BE2C (cell line): ENCODE measurements at regions not wholly inside any gene's neighbourhood (a gene's known extent, or its start where the extent isn't known, plus 50 kb on each side); places are given as distances from the start of the nearest gene placed in this dataset.

Source experiments
- DNase-seq: peaks from one replicate; pipeline ENCODE4 v3.0.0-alpha.2; 2020
- H3K27me3 ChIP-seq: fragments of 250-450 bp; sonication (Bioruptor Pico); 2 replicates; pipeline ENCODE4 v1.5.1; 2020; ENCODE audit warnings: mild to moderate bottlenecking
- H3K36me3 ChIP-seq: fragments of 250-450 bp; sonication (Bioruptor Pico); 2 replicates; pipeline ENCODE4 v1.5.1; 2020; ENCODE audit warnings: mild to moderate bottlenecking
- H3K4me1 ChIP-seq: fragments of 250-450 bp; sonication (Bioruptor Pico); 2 replicates; pipeline ENCODE4 v1.5.1; 2020
- H3K4me3 ChIP-seq: 2 replicates; pipeline ENCODE4 v1.5.1; 2011; ENCODE audit warnings: low read depth, low read length
- H3K9me3 ChIP-seq: fragments of 250-450 bp; sonication (Bioruptor Pico); 2 replicates; pipeline ENCODE4 v1.5.1; 2020
- CTCF ChIP-seq: IDR thresholded peaks from 2 replicates; pipeline ENCODE4 v1.5.1; 2012; ENCODE audit warnings: mild to moderate bottlenecking, low read depth, low read length

GRCh38 chrX:104343428-104344129, 88.8 kb upstream of the ESX1 start:
- Histone ChIP-seq H3K36me3 (no peaks in the 10 kb centered on the region), H3K4me1 (no peaks in the 10 kb centered on the region), H3K27me3 (no peaks in the 10 kb centered on the region), H3K9me3 (no peaks in the 10 kb centered on the region), H3K4me3 (no peak overlapping the region)
- TF ChIP-seq CTCF = peak; percentile 64
- peak; percentile 27 for DNase-seq

DNA sequence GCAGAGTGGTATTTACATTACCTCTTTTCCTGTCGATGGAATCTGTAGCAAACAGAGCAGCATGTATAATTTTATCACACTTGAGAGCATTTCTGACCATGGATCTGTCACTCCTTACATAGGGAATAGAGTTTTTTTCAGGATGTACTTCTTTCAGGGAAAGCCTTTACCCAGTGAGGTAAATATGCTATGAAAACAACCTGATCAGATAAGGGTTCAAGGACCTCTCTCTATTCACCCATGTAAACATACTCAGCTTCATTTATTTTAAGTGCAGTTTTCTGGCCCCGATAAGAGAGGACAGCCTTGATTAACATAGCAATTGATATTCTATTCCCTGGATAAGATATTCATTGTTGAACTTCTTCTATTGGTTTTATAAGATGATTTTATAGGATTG, 87.3 kb upstream of the ESX1 start:
- Histone ChIP-seq H3K4me3 (no peak overlapping the region), H3K36me3 (no peaks in the 10 kb centered on the region), H3K4me1 (no peaks in the 10 kb centered on the region), H3K9me3 (no peaks in the 10 kb centered on the region), H3K27me3 (no peaks in the 10 kb centered on the region)
- no peak for DNase-seq
- no peak for TF ChIP-seq CTCF

DNA sequence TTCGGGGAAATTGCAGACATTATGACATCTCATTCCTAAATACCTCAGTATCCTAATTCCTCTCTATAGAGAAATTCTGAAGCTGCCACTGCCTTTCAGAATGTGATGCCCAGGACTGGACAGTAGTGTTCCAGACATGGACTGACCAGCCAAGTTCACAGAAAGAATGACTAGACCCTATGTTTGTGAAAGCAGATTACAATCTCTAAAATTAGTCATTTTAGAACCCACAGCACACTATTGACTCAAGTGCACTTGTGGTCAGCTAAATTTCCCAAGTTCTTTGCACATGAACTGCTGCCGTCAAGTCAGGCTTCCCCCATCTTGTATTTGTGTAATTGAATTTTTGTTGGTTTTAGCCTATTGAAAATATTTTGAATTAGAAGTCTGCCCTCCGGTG, 81.0 kb upstream of the ESX1 start:
- no peaks in the 10 kb centered on the region for H3K4me1 ChIP-seq
- no peak for TF ChIP-seq CTCF
- no peaks in the 10 kb centered on the region for H3K27me3 ChIP-seq
- no peak overlapping the region for H3K4me3 ChIP-seq
- DNase-seq = no peak
- no peaks in the 10 kb centered on the region for H3K9me3 ChIP-seq
- no peaks in the 10 kb centered on the region for H3K36me3 ChIP-seq

DNA sequence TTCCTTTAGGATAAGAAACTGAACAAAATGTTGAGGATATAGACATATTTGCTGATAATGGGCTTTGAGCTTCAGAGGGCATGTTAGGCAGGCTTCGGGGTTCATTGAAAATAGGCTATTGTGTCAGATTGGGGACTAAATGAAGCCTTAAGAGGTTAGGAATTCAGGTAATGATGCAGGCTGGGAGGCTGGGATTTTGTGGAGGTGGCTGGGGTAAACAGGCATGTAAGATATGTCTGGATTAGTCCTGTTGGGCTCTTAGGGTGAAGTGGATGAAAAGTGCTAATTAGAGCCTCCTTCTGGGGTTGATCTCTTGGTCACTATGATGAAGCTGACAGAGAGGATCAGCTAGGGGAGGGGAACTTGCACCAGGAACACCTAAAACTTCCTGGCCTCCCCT, 80.2 kb upstream of the ESX1 start:
- TF ChIP-seq CTCF = no peak

DNA sequence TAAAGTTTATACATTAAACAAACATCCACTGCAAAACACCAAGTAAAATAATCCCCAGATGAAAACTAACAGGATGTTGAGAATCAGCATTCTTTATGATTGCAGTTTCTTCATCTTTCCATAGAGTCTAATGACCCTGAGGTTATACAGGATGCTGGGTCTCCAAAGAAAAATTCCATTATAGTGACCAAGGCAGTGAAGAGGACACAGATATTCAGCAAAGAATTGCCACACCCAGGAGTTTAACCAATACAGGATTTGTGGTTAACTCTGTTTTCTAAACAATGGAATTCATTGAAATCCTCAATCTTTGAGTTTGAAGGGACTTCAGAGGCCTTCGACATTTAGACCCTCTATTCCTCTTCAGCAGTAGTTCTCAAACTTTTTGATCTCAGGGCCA, 76.2 kb upstream of the ESX1 start:
- TF ChIP-seq CTCF = no peak
- H3K36me3 ChIP-seq = no peaks in the 10 kb centered on the region
- H3K9me3 ChIP-seq = no peaks in the 10 kb centered on the region
- H3K4me3 ChIP-seq = no peak overlapping the region
- H3K27me3 ChIP-seq = no peaks in the 10 kb centered on the region
- H3K4me1 ChIP-seq = no peaks in the 10 kb centered on the region
- no peak for DNase-seq

More for the DNA sequence above, 80.2 kb upstream of the ESX1 start:
- Histone ChIP-seq H3K9me3 (no peaks in the 10 kb centered on the region), H3K27me3 (no peaks in the 10 kb centered on the region), H3K36me3 (no peaks in the 10 kb centered on the region), H3K4me3 (no peak overlapping the region), H3K4me1 (no peaks in the 10 kb centered on the region)
- no peak for DNase-seq

GRCh38 chrX:104329731-104330130, 75.0 kb upstream of the ESX1 start:
- no peaks in the 10 kb centered on the region for H3K36me3 ChIP-seq
- H3K4me1 ChIP-seq = no peaks in the 10 kb centered on the region
- TF ChIP-seq CTCF = no peak
- no peak overlapping the region for H3K4me3 ChIP-seq
- DNase-seq = no peak
- no peaks in the 10 kb centered on the region for H3K27me3 ChIP-seq
- no peaks in the 10 kb centered on the region for H3K9me3 ChIP-seq
